NT2/D1 (cell line): ENCODE measurements at regions not wholly inside any gene's neighbourhood (a gene's known extent, or its start where the extent isn't known, plus 50 kb on each side); places are given as distances from the start of the nearest gene placed in this dataset.

Experiments used
- DNase-seq: peaks from one replicate; pipeline ENCODE4 v3.0.0-alpha.2; 2011; ENCODE audit warnings: low read depth, low spot score
- H3K27me3 ChIP-seq: 2 replicates; pipeline ENCODE4 v1.6.0; 2011; ENCODE audit warnings: mild to moderate bottlenecking; ENCODE audit not compliant: insufficient read length, insufficient read depth
- H3K36me3 ChIP-seq: 2 replicates; pipeline ENCODE4 v1.6.1; 2011; ENCODE audit warnings: mild to moderate bottlenecking, low read length, mixed read lengths; ENCODE audit not compliant: insufficient read depth, insufficient read length
- H3K4me1 ChIP-seq: 2 replicates; pipeline ENCODE4 v1.5.1; 2011; ENCODE audit not compliant: insufficient read depth, insufficient read length
- H3K4me3 ChIP-seq: 2 replicates; pipeline ENCODE4 v1.5.1; 2011; ENCODE audit warnings: low read depth; ENCODE audit not compliant: insufficient read length
- H3K9ac ChIP-seq: 2 replicates; pipeline ENCODE4 v1.6.0; 2011; ENCODE audit warnings: low read depth; ENCODE audit not compliant: insufficient read length
- H3K9me3 ChIP-seq: 2 replicates; pipeline ENCODE4 v1.5.1; 2011; ENCODE audit warnings: mild to moderate bottlenecking, low read length; ENCODE audit not compliant: insufficient read depth
- SUZ12 ChIP-seq: IDR thresholded peaks from 2 replicates; pipeline ENCODE4 v1.6.1; 2011; ENCODE audit not compliant: insufficient read length, insufficient read depth; ENCODE audit errors: extremely low read depth
- YY1 ChIP-seq: IDR thresholded peaks from 2 replicates; pipeline ENCODE4 v1.6.1; 2011; ENCODE audit not compliant: insufficient read length, insufficient read depth
- ZNF274 ChIP-seq: IDR thresholded peaks from 2 replicates; pipeline ENCODE4 v1.6.1; 2011; ENCODE audit warnings: mild to moderate bottlenecking, low read depth, low read length

GRCh38 chr20:39877788-39878187 lies 811.2 kb downstream of the MAFB start:
- Histone ChIP-seq H3K9me3 (peaks cover 19% of the 10 kb centered on the region), H3K9ac (no peak overlapping the region), H3K36me3 (no peaks in the 10 kb centered on the region), H3K4me3 (no peak overlapping the region), H3K27me3 (no peaks in the 10 kb centered on the region), H3K4me1 (no peaks in the 10 kb centered on the region)
- no peak for TF ChIP-seq SUZ12
- TF ChIP-seq ZNF274: no peak
- no peak for TF ChIP-seq YY1
- no peak for DNase-seq

GRCh38 chr20:39876976-39877635 lies 811.9 kb downstream of the MAFB start:
- no peaks in the 10 kb centered on the region for H3K27me3 ChIP-seq
- no peak for DNase-seq
- no peaks in the 10 kb centered on the region for H3K4me1 ChIP-seq
- H3K36me3 ChIP-seq: no peaks in the 10 kb centered on the region
- H3K9me3 ChIP-seq: peaks cover 12% of the 10 kb centered on the region
- TF ChIP-seq SUZ12 (no peak), ZNF274 (no peak), YY1 (no peak)
- H3K4me3 ChIP-seq: no peak overlapping the region
- H3K9ac ChIP-seq: no peak overlapping the region

GRCh38 chr20:39875492-39876110 lies 813.4 kb downstream of the MAFB start:
- Histone ChIP-seq H3K36me3 (no peaks in the 10 kb centered on the region), H3K4me1 (no peaks in the 10 kb centered on the region), H3K27me3 (no peaks in the 10 kb centered on the region), H3K9ac (no peak overlapping the region), H3K9me3 (no peaks in the 10 kb centered on the region), H3K4me3 (no peak overlapping the region)
- TF ChIP-seq ZNF274 (no peak), SUZ12 (no peak)
- no peak for DNase-seq

- peak; percentile 85 for DNase-seq
- Histone ChIP-seq H3K4me1 (no peaks in the 10 kb centered on the region), H3K9ac (no peak overlapping the region), H3K9me3 (no peaks in the 10 kb centered on the region), H3K27me3 (no peaks in the 10 kb centered on the region), H3K36me3 (no peaks in the 10 kb centered on the region), H3K4me3 (no peak overlapping the region)
- TF ChIP-seq YY1: no peak
- TF ChIP-seq SUZ12: no peak
- TF ChIP-seq ZNF274: no peak
Measured at GRCh38 chr20:39874049-39874893, 814.8 kb downstream of the MAFB start.

- Histone ChIP-seq H3K4me1 (no peaks in the 10 kb centered on the region), H3K9me3 (no peaks in the 10 kb centered on the region), H3K36me3 (no peaks in the 10 kb centered on the region), H3K27me3 (no peaks in the 10 kb centered on the region), H3K4me3 (no peak overlapping the region), H3K9ac (no peak overlapping the region)
- TF ChIP-seq YY1 (no peak), SUZ12 (no peak), ZNF274 (no peak)
- DNase-seq: no peak
Measured at GRCh38 chr20:39873286-39873685, 815.8 kb downstream of the MAFB start.

GRCh38 chr20:39871013-39871412 lies 818.0 kb downstream of the MAFB start:
- no peaks in the 10 kb centered on the region for H3K4me1 ChIP-seq
- H3K27me3 ChIP-seq: no peaks in the 10 kb centered on the region
- no peaks in the 10 kb centered on the region for H3K36me3 ChIP-seq
- H3K4me3 ChIP-seq: no peak overlapping the region
- H3K9ac ChIP-seq: no peak overlapping the region
- TF ChIP-seq SUZ12 (no peak), ZNF274 (no peak), YY1 (no peak)
- H3K9me3 ChIP-seq: no peaks in the 10 kb centered on the region
- DNase-seq: no peak

- no peak overlapping the region for H3K9ac ChIP-seq
- DNase-seq: no peak
- no peaks in the 10 kb centered on the region for H3K36me3 ChIP-seq
- H3K27me3 ChIP-seq: no peaks in the 10 kb centered on the region
- TF ChIP-seq ZNF274 (no peak), YY1 (no peak), SUZ12 (no peak)
- H3K9me3 ChIP-seq: no peaks in the 10 kb centered on the region
- H3K4me3 ChIP-seq: no peak overlapping the region
- H3K4me1 ChIP-seq: no peaks in the 10 kb centered on the region
Measured at GRCh38 chr20:39865446-39865845, 823.6 kb downstream of the MAFB start.
